GM18508 (cell line): ENCODE measurements at regions not wholly inside any gene's neighbourhood (a gene's known extent, or its start where the extent isn't known, plus 50 kb on each side); places are given as distances from the start of the nearest gene placed in this dataset.

Experiments
- ATAC-seq: cut with Tn5 transposase; IDR thresholded peaks from one replicate; pipeline ENCODE4 v1.9.1; 2021; ENCODE audit warnings: moderate number of reproducible peaks; ENCODE audit not compliant: insufficient read depth, unreplicated experiment

DNA sequence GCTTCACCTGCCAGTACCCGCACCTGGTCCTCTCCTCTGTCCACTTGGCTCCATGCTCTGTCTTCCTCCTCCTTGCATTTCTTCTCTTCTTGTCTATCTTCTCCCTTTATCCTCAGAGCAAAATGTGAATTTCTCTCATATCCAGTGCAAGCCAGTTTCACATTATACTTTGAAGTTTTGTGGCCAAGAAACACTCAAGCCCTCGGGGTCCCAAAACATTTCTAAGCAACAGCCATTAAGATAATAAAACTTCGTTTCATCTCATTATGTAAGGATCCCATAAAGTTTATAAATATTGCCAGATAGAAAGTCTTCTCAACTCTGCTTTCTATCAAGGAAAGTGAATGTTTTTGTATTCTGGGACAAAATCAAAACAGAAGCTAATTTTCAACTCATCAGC, 178.8 kb downstream of the SNX18 start:
- ATAC-seq = no peak

DNA sequence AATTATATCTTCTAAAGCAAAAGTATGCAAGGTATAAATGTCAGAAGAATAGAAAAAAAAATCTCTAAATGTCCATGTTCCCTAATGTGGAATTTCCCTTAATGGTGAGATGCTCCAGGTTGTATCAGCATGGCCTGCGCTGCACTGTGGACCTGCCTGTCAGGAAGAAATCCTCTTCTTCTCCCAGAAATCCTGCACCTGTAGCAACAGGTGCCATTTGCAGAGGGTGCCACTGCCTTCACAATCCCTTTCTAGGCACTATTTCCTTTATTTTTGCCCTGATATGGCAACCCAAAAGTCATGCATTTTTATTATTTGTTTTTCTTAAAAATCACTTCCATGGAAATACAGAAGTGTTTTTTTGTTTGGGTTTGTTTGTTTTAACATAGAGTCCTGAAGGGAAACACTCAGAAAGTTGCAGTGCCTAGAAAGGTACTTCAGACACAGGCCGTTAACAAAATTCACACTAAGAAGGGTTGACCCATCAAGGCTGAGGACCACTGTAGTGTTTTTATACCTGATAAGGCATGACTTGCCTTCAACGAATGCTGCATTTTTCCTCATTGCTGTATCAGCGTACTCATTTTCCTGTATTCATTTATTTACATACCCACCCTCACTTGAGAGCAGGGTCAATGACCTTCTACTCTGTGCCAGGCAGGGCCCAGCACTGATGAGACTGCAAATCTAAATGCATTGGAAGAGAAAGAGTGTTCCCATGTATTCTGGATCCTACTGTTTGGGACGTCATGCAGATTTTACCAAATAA, 177.8 kb downstream of the SNX18 start:
- no peak for ATAC-seq

DNA sequence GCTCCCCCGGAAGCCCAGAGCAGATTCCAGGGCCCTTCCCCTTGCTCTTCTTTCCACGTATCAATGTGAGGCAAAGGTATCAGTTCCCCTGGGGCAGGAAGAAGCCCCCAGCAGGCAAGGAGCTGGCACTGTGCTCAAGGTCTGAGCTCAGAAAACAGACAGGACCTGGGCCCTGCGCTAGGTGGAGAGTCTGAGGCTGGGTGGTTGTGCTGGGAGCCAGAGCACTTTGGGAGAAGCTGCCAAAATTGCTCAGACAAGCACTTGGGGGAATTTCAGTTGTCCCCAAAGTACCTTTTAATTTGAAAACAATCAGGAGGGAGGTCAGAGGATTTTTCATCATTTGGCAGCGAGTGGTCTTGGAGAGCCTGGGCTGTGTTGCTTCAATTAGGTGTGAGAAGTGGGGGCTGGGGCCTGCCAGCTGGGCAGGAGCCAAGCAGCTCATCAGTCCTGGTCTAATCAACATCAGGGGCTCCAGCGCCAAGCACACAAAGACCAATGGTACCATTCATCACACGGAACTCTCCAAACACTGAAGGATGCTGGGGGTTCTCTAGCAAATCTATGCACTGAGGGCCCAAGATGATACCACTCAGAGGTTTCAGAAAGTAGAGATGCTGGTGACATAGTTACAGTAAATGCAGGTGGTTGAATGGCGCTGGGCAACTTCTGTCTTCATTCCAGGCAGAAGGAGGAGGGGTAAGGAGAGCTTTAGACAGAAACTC, 176.5 kb downstream of the SNX18 start:
- ATAC-seq = no peak

DNA sequence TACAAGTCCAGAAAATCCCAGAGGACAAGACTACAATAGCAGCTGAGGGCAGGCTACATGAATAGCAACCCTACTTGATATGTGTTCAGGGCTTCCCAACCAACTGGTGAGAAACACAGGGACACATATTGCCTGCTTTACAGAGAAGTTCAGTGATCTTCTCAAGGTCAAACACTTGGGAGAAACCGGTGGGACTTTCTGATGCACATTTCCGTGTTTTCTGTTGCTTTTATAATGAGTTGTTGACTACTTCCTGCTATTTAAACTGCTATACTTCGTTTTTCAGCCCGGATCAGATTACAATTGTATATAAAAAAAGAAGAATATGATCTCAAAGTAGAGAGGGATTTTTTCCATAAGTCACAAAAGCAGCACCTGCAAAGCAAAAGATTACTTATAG, 175.1 kb downstream of the SNX18 start:
- no peak for ATAC-seq

DNA sequence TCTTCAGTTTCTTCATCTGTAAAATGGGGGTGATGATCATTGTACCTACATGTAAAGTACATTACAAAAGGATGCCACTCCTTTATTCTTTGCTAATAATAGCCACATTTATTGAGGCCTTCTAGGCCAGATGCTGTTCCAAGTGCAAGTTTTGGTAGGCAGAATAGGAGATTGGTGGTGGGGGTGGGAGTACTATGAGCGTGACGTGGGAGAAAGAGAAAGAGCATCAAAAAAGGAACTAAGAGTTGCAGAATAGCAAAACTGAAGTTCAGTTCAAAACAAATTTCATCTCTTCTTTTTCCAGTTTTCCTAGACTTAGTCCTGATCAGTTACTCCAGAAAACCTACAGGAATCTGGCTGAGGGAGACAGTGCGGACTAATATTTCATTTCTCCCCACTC, 174.1 kb downstream of the SNX18 start:
- ATAC-seq = no peak

DNA sequence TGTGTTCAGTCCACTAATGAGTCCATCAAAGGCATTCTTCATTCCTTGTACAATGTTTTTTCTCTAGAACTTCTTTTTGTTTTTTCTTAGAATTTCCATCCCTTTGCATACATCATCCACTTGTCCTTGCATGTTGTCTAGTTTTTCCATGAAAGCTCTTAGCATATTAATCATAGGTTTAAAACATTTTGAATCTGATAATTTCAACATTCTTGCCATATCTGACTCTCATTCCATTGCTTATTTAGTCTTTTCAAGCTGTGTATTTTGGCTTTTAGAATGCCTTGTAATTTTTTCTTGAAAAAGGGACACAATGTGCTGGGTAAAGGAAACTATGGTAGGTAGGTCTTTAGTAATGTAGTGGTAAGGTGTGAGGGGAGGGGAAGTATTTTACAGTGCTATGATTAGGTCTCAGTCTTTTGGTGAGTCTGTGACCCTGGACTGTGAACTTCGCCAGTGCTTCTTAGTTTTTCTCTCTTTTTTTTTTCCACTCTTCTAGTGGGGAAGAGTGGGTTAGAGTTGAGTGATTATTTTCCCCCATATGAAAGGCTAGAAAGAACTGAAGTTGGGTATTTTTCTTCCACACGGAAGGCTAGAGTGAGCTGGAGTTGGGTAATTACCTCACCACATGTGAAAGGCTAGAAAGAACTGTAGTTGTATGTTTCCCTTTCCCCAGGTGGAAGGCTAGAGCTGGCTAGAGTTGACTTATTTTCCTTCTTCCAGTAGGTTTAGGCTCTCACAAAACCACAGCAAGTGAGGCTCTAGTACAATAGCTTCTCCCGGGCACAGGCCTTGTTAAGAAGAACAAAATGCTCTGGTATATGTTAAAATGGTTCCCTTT, 172.1 kb downstream of the SNX18 start:
- ATAC-seq = no peak

DNA sequence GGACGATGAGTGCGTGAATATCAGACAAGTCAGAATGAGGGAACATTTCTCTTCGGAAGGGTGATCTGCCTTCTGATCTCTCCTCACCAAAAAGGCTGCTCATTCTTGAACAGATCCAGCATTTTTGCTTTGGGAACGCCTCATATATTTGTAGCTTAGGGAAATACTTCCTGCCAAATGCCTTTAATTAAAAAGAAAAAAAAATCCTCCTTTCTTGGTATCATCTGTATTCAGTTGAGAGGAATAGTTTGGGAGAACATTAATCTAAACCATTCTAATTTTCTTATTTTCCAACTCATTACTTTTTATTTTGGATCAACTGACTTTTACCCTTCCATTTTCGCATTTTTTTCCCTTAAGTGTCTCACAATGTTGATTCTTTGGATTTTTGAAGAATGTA, 163.4 kb downstream of the SNX18 start:
- no peak for ATAC-seq

DNA sequence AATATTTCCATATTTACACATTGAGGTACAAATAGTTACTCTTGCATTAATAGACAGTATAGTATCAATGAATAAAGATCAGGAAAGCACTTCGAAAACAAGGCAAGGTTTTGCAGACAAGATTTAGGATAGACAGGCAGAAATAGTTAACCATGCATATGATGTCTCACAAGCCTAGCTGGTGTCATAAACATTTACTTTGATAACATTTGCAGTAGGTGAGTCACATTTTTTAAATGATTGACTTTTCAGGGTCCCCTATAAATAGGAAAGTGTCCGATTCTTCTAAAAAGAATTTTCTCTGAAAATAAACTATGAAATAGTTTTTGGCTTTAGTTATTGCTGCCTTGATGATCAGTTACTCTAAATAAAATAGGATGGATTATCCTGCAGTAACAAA, 162.1 kb downstream of the SNX18 start:
- ATAC-seq = no peak

DNA sequence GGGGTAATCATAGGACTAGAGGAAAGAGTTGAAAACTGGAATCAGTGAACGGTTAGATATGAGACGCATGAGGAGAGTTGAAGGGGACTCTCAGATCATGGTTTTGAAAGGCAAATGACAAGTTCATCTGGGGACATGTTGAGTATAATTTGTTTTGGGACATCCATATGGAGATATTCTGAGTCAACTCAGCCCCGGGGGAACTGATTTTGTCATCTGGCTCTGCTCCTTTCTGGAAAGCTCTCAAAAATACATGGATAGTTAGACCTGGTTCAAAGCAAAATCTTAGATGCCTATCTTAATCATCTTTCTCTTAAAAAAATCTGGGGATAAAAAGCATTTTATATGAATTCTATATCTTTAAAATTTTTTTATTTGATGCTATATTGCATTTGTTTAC, 161.2 kb downstream of the SNX18 start:
- ATAC-seq = no peak

DNA sequence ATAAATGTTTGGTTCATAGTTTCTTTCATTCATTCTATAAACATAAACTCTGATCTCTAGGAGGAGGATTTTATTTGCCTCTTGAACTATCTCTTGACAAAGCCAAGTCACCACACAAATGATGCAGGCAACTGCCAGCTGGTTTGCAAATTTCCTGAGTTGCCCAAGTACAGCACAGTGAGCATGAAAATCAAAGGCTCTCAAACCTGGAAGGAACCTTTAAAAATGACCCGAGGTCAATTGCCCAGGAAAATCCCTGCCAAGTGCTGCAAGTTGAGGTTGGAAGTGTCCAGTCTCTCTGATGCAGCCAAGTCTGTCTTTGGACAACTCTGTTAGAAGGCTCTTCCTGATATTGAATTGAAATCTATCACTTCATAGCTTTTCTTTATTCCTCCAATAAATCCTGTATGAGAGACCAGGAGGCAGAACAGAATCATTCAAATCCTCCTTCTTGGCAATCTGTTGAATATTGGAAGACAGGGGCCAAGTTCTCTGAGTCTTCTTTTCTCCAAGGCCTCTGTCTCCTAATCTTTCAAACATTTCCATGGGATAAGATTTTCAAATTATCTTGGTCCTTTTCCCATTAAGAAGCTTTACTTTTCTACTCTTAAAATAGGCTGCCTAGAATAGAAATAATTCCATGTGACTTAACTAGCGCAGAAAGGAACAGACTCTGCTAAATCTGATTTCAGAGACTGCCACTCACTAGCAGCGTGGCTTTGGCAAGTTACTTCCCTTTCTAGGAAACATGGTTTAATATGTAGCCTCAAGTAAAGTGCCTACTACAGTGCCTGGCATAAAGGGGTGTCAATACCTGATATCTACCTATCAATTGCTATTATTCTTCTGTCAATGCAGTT, 159.2 kb downstream of the SNX18 start:
- no peak for ATAC-seq

DNA sequence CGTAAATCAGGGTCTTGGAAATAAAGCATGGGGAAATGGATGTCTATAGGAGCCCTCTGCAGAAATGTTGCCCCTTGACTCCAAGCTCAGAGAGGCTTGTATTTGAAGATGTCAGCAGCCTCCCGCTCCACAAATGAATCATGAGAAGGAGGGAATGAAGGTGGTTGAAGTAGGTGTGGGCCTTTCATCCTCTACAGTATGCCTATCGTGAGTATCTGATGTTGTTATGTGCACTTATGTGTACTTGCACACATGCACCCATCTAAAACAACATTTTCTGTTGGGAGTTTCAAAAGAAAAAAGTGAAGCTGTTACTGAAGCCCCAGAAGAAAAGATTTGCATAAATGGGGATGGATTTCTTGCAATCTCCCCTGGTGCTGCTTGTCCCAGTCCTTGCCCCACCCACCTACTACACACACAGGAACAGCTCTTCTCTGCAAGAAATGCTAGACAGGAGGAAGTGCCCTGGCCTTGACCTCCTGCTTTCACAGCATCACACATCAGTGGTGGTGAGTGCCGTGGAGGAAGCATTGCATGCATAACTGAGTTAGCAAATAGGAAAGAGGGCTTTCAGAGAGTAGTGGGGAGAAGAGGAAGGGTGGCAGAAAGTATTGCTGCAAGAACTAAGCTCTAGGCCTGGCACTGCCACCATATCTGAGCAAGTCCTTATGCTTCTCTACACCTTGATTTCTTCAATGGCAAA, 156.1 kb downstream of the SNX18 start:
- no peak for ATAC-seq

DNA sequence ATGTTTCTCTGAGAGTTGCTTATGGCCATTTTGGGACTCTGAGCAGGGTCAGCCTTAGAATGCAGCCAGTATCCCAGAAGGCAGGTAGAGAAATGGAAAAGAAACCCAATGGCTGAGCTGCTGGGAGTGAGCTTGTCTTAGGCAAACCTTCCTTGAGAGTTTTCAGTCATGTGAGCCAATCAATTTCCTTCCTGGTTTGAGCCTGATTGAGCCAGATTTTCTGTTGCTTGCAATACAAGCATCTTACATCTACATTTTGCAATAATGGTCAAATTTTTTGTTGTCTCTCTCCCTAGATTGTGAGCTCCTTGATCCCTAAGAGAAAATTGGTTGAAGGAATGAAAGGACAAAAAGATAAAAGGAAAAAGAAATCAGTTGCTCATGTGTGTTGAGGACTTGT, 155.3 kb downstream of the SNX18 start:
- no peak for ATAC-seq

DNA sequence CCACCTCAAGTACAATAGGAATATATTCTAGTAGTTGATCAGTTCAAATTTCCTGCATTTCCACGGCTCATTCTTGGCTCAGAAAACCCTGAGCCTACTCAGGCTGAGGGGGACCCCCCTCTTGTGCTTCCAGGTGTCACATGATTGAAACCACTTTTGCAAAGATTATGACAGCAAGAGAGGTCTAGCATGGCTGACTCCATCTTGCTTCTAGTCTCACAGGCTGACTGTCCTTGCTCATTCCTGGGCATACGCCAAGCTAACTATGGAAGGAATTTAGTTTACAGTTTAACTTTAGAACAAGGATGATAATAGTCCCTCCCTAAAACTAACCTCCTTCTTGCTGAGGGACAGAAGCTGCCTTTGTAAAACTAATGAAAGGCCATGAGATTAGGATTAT, 154.1 kb downstream of the SNX18 start:
- no peak for ATAC-seq

DNA sequence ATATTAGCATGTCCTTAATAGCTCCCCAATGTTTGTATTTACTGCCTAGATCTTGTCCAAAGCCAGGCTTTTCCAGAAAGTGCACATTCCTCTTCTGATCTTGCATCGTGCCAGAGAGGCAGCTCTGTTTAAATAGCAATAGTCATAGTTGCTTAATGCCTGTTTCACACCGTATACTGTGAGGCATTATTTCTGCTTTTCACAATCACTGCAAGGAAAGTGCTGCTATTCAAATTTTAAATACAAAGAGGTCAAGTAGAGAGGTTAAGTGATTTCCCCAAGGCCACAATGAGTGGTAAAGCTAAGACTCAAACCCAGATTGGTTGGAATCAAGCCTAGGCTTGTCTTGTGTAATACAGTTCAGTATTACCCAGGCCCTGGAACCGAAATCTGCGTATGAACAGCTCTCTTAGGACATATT, 153.6 kb downstream of the SNX18 start:
- no peak for ATAC-seq

DNA sequence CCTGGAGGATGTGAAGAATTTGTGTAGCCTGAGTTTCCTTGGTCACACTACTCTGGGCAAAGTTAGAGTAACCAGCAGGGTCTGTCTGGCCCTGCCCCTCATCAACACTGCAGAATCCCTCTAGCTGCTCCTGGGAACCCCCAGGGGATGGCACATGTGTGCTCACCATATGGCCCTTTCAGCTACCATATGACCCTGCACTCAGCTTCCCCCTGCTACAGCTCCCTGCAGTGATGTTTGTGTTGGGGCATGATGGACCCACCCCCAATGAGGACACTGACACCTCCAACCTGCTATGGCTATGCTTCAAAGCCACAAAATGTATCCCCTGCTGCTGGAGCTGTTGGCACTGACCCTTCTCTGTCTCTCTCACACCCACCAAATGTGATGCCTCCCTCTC, 152.7 kb downstream of the SNX18 start:
- no peak for ATAC-seq

DNA sequence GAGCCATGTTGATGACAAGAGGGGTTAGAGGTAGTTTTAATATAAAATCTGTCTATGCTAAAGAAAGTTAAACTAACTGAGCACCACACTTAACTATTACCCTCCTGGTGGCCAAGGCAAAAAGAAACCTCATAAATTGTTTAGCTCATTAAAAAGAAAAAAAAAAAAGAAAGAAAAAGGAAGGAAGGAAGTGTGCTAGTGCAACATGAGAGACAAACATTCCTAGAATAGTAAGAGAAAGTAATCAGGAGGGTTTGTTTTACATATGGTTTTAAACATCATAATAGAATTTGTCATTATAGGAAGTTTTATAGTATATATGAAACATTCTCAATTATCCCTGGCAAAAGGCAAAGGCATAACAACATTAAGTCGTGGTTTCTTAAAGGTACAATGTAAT, 152.3 kb downstream of the SNX18 start:
- ATAC-seq = no peak

DNA sequence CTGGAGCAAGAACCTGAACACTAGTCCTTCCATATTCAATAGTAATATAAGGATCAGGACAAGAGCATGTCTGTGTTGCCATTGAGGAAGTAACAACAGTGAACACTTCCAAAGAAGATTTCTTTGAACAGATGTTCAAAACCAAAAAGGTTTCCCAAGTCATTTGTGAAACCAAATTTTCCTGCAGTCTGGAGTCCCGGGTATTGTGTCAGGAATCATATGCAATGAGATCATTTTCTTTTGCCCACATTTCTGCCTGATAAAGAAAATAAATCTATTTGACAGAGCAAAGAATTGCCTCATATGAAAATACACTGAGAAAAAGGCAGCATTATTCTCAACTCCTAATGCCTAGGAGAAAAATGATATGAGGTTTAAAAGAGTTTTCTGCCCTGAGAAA, 151.7 kb downstream of the SNX18 start:
- no peak for ATAC-seq

DNA sequence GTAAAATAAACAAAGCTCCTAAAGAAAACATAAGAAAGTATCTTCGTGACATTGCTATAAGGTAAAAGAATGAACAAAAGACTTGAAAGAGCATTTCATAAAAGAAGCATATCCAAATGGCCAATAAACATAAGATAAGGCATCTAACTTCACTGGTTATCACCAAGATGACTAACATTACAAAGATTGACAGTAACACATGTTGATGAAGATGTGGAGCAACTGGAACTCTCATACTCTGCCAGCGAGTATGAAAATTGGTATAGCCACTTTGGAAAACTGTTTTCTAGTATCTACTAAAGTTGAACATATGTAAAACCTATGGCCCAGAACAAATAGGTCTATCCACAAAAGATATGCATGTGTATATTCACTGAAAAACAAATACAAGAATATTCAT, 150.5 kb downstream of the SNX18 start:
- no peak for ATAC-seq

DNA sequence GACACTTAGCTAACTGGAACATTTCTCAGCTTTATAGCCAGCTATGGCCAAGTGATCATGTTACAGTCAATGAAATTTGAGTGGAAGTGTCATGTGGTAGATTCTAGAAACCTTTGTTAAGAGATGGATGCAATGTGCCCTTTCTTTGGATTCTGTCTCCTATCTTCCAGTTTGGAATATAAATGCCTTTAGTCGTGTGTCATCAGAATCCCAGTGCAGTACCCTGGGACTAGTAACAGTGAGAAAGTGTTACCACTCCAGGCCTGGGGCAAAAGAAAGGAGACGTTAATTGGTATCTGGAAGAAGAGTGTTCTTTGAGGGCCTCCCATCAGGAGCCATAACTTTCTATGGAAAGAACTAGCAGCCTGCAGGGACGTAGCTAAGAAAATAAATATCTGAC, 149.6 kb downstream of the SNX18 start:
- no peak for ATAC-seq

DNA sequence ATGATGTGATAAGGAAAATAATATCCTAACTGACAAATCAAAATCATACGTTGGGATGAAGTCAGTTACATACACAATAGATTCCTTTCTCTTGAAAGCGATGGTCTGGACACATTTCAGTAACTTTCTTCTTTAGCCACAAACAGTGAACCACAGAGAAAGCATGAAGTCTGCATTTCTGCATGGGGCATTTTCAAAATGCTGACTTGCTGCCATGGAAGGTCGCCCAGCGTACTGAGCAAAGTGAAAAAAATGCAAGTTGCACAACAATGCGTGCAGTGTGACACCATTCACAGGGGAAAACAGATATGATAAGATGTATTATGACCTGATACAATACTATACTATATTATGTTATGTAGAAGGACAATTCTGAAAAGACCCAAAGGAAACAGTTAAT, 146.3 kb downstream of the SNX18 start:
- ATAC-seq = no peak
